Epidermal melanocyte (primary cell): ENCODE measurements at regions not wholly inside any gene's neighbourhood (a gene's known extent, or its start where the extent isn't known, plus 50 kb on each side); places are given as distances from the start of the nearest gene placed in this dataset.
"Not testable (repeated sequence)": the region's sequence is repeated elsewhere in the genome, so short reads cannot be mapped to it uniquely, and the experiment has no call there.

Experiments
- DNase-seq: peaks from one replicate; pipeline ENCODE4 v3.0.0; 2011; ENCODE audit warnings: low spot score; ENCODE audit not compliant: insufficient read length

DNA sequence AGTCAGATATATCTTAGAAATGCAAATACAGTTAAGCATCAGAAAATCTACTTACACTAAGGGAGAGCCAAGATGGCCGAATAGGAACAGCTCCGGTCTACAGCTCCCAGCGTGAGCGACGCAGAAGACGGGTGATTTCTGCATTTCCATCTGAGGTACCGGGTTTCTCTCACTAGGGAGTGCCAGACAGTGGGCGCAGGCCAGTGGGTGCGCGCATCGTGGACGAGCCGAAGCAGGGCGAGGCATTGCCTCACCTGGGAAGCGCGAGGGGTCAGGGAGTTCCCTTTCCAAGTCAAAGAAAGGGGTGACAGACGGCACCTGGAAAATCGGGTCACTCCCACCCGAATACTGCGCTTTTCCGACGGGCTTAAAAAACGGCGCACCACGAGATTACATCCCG lies 524.8 kb upstream of the ADAMTS16 start:
- not testable (repeated sequence) for DNase-seq

DNA sequence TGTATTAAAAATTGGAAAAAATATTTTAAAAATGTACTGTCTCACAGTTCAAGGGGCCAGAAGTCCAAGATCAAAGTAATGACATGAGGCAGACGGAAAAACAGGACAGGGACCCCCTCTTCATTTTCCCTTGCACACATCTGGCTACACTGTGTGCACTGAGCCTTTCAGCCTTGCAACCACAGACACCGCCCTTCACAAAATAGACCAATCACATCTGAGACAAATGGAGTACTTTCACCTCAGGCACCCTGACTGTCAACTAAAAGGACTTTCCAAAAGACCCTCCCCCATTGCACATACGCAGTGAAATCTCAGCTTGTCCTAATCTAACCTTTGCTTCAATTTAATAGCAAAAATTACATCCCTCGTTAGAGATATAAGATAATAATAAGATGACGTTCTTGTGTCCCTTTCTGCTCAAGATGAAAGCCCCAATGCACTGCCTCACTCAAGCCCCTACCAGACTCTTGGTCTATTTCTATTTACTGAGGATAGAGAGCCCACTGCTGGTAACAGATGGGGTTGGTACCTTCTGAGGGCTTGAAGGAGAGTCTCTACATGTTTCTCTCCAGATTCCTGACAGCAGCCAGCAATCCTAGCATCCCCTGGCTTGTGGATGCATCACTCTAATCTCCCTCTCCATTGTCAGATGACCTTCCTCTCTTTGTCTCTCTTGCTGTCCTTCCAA lies 514.8 kb upstream of the ADAMTS16 start:
- no peak for DNase-seq

DNA sequence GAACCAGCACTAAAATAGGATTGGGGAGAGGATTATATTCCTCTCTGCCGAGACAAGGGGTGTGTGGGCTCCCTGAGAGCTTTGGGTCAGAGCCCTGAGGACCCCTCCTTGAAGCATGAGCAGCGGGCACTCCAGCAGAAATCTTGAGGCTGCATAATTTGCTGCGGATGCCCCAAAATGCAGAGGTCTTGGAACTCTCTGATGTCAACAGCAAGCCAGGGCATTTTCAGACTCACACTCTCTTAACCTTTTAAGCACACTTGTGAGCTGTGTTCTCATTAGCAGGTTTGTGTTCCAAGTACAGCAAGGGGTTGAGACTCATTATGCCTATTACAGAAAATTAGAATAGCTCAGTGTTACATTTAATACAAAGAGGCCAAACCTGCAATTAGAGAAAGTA lies 513.0 kb upstream of the ADAMTS16 start:
- DNase-seq, result no peak

DNA sequence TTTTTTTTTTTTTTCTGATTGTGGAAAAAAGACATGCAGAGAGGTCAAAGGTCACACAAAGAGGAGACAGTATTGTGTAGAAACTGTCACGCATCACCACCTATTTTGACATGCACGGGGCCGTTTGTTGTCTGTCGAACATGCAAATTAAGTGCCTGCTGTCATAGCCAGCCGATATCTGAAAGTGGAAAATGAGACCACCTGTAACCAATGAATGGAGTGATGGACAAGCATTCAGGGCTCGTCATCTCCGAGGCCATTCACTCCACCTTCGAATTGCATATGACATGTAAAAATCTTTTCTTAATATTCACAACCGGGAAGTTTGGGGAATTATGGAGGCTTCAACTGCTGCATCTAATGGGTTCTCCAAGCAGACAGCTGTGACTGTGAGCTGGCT lies 512.2 kb upstream of the ADAMTS16 start:
- no peak for DNase-seq

DNA sequence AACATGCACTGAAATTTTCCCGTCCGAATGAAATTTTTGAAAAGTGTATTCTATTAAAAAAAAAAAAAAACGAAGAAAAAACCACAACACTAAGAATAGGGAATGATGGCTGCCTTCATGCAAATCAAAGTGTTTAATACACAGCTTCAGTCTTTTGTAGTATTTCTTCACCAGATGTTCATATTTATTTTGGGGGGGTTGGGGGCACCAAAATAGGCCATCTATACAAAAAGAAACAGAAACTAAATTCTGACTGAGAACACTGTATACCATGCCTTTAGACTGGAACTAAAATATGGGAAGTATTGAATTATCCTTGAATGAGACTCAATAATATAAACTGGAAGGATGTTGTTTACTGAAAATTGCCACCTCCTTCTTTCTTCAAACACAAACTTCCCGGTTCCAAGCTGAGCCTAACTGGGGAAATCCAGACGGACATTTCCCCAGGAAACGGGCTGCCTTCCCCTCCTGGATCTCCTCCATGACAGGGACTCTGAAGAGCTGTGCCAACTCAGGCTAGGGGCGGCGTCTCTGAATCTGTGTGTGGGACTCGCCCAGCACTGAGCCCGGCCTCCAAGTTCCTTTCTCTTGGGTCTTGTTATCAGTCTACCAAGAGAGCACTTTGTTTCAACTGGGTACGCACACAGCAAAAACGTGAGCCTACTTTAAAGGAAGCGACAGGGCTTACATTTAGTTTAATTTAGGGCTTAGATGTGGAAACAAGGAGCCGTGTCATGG lies 511.3 kb upstream of the ADAMTS16 start:
- no peak for DNase-seq

DNA sequence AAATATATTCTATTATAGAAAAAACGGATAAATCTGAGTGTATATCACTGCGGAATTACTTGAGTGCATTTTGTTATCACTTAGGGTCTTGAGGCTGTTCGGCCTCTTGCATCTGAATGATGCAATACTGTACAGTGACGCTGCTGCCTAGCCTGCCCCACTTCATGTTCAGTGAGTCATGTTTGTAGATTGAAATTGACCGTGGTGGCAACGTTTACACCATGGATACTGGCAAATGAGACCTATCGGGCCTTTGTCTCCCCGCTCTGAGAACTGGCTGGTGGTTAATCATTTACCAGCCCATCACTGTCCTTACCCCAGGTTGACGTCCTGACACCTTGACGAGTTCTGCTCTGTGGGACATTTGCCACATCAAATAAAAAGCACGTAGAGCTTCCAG lies 510.1 kb upstream of the ADAMTS16 start:
- DNase-seq, result no peak

DNA sequence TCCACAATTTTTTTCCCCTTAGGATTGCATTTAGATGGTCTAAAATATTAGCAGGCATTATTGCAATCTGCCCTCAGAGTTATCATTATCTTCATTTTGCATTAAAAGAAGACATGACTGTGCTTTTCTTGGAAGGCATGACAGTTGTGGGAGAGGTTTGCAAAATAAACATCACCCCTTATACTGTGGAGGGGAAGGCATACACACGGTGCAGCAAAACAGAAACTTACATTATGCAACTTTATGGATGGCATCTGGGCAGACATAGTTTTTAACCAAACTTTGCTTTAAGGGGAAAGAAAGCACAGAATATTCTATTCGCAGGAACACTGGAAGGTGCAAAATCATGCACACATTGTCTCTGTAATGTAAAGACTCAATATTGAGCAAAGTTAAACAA lies 505.8 kb upstream of the ADAMTS16 start:
- DNase-seq, result no peak

DNA sequence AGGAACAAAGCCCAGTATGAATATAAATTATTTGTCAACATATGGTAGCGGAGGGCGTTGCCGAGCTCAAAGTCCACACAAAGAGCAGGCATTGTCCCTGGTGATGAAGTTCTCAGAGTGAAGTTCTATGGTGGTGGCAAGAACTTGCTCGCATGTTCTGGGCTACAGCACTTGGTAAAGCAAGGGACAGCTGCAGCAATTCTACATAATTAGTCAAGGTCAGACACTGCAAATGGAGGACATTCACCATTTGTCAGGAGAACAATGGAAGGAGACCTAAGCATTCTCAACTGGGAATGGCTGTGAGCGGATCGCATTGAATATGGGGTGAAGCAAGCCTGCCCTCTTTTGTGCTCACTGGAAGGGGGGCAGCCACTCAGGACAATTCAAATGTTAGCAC lies 503.8 kb upstream of the ADAMTS16 start:
- no peak for DNase-seq

DNA sequence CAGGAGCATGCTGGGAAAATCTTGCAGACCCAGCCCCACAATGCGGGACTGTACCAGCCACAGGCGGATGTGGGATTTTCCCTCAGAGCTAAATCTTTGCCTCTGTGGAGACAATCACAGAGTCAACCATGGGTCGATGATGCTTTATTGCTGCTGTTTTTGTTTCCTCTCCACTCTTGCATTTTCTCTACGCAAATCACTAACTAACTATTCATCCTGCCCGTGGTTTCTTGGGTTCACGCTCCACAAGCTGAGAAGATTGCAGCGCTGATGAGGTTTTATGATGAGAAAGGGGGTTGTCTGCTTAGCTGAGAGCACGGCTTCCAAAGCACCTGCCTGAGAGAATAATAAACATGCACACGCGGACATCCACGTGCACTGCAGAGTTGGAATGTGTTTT lies 500.2 kb upstream of the ADAMTS16 start:
- no peak for DNase-seq

DNA sequence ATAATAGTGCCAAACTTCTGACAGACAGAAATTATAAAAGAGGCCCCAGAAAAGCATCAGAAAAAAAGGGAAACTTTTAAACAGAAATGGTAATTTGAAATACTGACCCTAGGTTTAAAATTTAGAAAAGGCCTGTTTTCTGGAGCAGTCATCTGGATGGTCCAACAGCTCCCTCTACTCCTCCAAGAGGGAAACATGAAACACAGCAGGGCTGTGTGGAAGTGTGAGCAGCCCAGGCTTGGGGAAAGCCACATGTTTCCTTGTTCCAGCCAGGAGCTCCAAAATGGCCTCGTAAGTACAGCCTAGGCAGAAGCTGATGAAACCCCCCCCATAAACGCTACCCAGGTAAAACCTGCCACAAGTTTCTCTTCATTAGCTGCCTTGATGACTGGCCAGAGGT lies 499.3 kb upstream of the ADAMTS16 start:
- DNase-seq, result no peak

DNA sequence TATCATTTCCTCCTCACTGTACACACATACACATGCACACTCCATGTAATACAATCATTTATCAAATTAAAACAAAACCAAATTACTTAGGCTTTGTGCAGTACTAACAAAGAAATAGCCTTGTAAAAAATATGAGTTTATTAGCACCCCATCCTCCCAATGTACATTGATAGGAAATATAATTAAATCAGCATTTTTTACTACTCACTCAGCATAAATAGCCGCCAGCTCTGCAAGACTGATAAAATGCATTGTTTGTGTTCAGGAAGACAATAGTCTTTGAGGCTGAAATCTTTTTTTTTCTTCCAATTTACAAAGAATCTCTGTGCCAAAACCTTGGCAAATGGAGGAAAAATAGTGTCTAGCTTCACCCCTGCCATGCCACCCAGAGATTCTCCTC lies 497.6 kb upstream of the ADAMTS16 start:
- no peak for DNase-seq

DNA sequence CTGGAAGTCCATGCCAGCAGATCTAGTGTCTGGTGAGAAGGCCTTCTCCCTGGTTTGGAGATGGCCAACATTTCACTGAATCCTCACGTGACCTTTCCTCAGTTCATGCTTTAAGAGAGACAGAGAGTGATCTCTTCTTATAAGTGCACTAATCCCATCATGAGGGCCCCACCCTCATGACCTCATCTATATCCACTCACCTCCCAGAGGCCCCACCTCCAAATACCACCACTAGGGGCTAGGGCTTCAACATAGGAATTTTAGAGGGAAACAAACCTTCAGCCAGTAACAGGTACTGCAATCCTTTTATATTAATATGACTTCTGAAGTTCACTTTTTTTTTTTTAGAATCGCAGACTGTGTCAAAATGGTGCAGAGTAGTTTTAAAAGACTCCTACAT lies 496.9 kb upstream of the ADAMTS16 start:
- no peak for DNase-seq

DNA sequence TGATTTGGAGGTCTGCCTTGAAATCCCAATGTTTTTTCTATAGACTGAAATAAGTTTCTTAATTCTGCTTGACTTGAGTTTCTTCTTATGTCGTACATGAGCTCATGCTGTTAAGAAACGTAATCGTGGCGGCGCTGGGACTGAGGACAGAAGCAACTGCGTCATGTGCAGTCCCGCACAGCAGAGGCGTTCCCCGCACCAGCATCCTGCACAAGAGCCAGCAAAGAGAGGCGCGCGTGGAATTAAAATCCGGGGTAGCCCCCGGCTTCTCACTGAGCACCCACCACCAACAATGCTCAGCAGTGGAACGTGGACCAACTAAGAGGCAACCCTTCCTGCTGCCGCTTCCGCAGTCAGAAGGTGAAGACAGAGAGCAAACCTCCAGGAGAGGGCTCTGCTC lies 496.2 kb upstream of the ADAMTS16 start:
- DNase-seq, result no peak

DNA sequence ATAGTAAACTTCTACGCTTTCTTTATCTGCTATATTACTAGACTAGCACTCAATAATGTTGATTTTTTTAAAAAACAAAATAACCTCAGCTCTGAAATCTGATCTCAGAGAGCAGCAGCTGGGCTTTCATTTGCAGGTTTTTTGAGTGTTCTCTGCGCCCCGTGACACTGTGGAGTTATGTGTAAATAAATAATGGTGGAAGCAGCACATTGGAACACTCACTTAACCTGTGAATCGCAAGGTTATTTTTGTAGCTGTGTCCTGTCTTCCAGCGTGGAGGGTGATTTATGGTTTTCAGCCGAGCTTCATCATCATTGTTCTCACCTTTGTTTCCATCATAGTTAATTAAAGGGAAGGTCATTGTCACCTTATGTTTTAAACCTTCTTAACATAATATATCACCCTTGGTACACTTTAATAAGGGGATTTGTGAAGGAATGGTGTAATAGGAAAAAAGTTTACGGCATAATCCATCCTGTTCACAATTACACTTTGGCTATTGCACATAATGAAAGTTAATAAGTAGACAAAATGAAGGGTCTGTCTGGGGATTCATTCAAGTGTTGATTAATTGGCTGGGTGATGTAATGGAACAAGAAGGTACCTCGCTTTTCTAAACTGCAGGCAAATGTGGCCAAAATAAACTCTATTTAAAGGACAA lies 493.3 kb upstream of the ADAMTS16 start:
- DNase-seq, result no peak

DNA sequence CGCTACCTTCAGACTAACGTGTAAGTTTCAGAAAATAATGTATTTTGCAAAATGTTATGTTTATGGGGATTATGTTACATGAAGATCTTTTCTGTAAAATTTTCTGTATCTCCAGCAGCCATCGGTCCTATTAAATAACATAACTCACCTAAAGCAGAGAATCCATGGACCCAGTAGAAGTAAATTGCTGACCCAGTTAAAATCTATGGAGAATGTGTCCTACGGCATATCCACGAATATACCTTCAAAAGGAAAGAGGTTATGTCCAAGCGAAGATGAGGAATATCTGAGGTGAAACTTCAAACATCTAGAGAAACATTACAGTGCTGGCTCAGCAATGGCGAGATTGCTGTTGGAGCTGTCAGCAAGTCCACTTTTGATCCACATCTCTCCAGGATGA lies 492.2 kb upstream of the ADAMTS16 start:
- no peak for DNase-seq

DNA sequence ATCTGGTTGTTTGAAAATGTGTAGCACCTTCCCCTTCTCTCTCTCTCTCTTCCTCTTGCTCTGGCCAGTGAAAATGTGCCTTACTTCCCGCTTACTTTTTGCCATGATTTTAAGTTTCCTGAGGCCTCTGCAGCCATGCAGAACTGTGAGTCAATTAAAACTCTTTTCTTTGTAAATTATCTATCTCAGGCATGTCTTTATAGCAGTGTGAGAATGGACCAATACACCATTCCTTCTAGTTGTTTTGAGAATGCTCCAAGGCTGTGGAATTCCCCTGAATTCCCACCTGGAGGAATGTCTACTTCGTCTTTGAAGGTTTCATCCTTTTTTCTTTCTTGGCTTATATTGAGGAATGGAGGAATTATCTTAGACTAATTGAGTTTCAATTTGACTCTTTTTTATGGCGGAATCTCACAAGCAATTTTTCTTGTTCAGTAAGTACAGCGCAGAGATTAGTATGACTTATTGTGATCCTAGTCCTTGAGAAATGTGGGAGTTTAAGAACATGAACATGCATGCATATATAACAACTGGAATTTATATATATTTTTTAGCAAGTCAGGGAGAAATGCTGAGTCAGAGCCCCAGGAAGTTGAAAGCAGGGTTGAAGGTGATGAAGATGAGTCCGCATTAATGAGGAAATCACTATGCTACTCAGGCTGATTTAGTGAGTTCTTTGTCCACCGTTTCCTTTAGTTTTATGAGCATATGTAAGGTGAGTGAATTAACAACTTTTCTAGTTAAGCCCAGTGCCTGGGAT lies 488.1 kb upstream of the ADAMTS16 start:
- no peak for DNase-seq

DNA sequence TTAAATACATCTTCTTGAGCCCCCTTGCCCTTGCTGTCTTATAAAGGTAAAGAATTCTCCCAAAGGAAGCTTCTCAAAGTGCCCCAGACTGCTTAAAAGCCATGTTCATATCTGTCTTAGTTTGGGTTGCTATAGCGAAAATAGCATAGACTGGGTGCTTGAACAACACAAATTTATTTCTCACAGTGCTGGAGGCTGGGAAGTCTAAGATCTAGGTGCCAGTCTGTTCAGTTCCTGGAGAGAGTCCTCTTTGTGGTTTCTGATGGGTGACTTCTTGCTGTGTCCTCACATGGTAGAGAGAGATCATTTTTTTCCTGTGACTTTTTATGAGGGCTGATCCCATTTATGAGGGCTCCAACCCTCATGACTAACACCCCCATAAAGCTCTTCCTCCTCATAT lies 486.7 kb upstream of the ADAMTS16 start:
- DNase-seq, result no peak

DNA sequence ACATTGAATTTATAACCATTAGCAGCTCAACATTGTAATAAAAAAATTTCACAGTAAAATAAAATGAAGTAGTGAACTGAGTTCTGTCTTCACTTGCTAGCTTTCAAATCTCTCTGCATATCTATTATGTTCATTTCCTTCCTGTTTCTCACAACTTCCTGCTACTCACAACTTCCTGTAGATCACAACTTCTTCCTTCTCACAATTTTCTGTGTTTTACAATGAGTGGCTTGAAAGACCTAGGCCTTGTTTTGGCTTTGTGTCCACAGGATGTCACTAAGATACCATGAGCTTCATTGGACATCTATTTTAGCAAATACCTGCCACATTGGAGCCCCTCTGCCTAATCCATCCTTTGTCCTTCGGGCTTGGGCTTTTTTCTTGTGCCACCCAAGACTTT lies 480.3 kb upstream of the ADAMTS16 start:
- DNase-seq, result no peak

DNA sequence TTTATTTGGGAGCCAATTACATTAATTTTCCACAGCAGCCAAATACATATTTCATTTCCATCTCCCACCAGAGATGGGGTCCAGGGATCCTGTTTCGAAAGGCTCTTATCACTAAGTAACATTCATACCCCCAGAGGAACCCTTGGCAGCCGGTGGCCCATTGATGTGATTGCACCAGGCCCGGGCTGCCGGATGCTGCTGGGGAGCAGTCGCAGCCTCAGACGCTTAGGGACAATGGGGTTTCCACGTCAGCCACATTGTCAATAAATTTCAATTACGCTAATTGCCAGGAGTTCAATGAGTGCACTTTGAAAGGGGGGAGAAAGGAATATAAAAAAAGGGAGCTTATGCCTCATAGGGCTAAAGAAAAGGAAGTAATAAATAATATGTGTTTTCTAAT lies 478.8 kb upstream of the ADAMTS16 start:
- DNase-seq, result no peak

DNA sequence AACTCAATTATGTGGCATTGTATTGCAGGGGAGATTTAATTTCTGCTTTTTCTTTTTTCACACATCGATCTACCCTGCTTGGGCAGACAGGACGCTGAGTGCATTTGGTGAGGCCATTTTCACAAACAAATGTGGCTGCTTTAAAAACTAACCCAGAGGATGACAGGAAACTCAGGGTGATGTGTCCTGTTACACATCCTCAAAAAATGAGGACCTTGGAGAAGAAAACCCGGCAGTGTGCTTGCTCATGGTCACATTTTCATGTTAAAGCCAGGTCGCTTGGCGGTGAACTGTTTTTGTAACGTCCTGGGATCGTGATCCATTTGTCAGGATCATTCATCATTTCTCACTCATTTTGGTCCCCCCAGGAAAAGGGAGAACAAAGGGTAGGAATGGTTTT lies 478.3 kb upstream of the ADAMTS16 start:
- no peak for DNase-seq

DNA sequence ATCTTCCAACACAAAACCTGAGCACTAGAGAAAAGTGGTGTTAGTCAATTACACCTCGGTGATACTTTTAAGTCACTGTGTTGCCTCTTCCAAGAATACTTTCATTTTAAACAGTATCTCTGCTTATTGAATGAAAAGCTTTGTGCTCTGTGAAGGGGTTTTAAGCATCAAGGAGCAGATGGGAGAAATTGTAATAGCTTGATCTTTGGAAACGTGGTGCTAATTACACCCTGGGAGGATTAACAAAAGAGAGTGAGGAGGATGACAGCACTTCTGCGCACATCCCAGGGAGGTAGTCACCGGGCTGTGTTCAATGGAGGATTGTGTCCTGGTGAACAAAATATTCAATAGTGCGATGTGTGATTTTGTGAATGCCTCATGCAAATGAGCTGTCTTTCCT lies 477.4 kb upstream of the ADAMTS16 start:
- DNase-seq, result no peak

DNA sequence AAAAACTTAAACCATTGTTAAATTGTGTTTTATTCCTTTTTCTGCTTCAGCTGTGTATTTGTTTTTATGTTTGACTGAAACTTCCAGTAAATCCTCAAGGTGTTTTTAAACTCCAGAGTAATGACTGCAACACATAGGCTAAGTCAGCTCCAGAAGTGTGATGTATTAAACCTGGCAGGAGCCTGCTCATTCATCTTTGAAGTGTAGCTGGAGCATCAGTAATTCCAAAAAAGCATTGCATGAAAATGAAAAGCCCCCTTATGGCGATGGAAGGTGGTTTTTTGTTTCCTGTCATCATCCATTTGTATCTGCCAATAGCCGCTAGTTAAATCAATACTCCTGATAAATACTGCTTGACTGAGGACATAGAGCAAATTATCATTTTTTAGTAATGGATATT lies 474.2 kb upstream of the ADAMTS16 start:
- DNase-seq, result no peak
